ENCODE measurements at regions not wholly inside any gene's neighbourhood (a gene's known extent, or its start where the extent isn't known, plus 50 kb on each side); places are given as distances from the start of the nearest gene placed in this dataset.

DNA sequence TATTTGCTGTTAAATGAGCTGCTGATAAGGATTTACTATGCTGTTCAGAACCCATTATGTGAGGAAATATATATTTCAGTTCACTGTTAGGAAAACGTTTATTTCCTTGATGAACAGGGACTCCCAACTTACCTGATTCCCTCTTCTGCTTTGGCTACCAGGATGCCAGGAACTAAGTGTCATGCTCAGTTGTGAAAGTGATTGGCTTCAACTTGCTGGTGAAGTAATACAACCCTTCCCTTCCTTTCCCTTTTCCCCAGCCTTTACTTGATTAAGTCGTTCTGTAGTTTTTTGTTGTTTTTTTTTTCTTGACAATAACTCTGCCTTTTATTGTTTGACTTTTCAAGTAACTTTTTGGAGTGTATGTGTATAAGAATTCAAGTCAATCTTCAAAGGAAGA, 309.3 kb downstream of the DOCK8 start:
- no peak for TF ChIP-seq CTCF (IDR thresholded peaks at IDR 0.05)
- TF ChIP-seq POLR2A (IDR thresholded peaks at IDR 0.05) = no peak

Data from body of pancreas (tissue), 4 donors.